ENCODE measurements at regions not wholly inside any gene's neighbourhood (a gene's known extent, or its start where the extent isn't known, plus 50 kb on each side); places are given as distances from the start of the nearest gene placed in this dataset.

GRCh38 chr2:204329532-204329931 lies 215.7 kb upstream of the PARD3B start:
- H3K36me3 ChIP-seq (ENCODE audit: insufficient read depth, low read length): no peaks in the 10 kb centered on the region
- no peak overlapping the region for H2AFZ ChIP-seq (ENCODE audit: low read length)
- no peaks in the 10 kb centered on the region for H3K9me2 ChIP-seq (replicated peaks; ENCODE audit: low read depth, low read length)
- no peak overlapping the region for H3K9ac ChIP-seq (ENCODE audit: low read depth, low read length, poor library complexity, severe bottlenecking)
- no peak overlapping the region for H3K4me2 ChIP-seq (ENCODE audit: low read depth, low read length, poor library complexity, severe bottlenecking)
- H3K9me3 ChIP-seq (ENCODE audit: insufficient read depth, low read depth, low read length): no peaks in the 10 kb centered on the region
- no peaks in the 10 kb centered on the region for H3F3A ChIP-seq (ENCODE audit: low read depth)
- TF ChIP-seq CTCF (conservative IDR thresholded peaks at IDR 0.05; ENCODE audit: low read length): no peak
- H3K27me3 ChIP-seq (ENCODE audit: insufficient read depth, low read length, poor library complexity, severe bottlenecking): no peaks in the 10 kb centered on the region
- H3K4me1 ChIP-seq (ENCODE audit: insufficient read depth, low read length, poor library complexity, severe bottlenecking): no peaks in the 10 kb centered on the region
- no peaks in the 10 kb centered on the region for H3K79me2 ChIP-seq (ENCODE audit: insufficient read depth, low read length)
- no peaks in the 10 kb centered on the region for H4K20me1 ChIP-seq (ENCODE audit: insufficient read depth, low read length, poor library complexity, severe bottlenecking)
- H3K4me3 ChIP-seq (ENCODE audit: low read length, poor library complexity, severe bottlenecking): no peak overlapping the region

GRCh38 chr2:204331180-204331579 lies 214.1 kb upstream of the PARD3B start:
- H2AFZ ChIP-seq (ENCODE audit: low read length): no peak overlapping the region
- H4K20me1 ChIP-seq (ENCODE audit: insufficient read depth, low read length, poor library complexity, severe bottlenecking): no peaks in the 10 kb centered on the region
- TF ChIP-seq EZH2phosphoT487 (IDR thresholded peaks at IDR 0.05; ENCODE audit: borderline replicate concordance) (no peak), CTCF (conservative IDR thresholded peaks at IDR 0.05; ENCODE audit: low read length) (no peak)
- no peaks in the 10 kb centered on the region for H3K9me2 ChIP-seq (replicated peaks; ENCODE audit: low read depth, low read length)
- H3K9ac ChIP-seq (ENCODE audit: low read depth, low read length, poor library complexity, severe bottlenecking): no peak overlapping the region
- H3K9me3 ChIP-seq (ENCODE audit: insufficient read depth, low read depth, low read length): no peaks in the 10 kb centered on the region
- no peaks in the 10 kb centered on the region for H3K27me3 ChIP-seq (ENCODE audit: insufficient read depth, low read length, poor library complexity, severe bottlenecking)
- no peaks in the 10 kb centered on the region for H3K36me3 ChIP-seq (ENCODE audit: insufficient read depth, low read length)
- no peaks in the 10 kb centered on the region for H3K4me1 ChIP-seq (ENCODE audit: insufficient read depth, low read length, poor library complexity, severe bottlenecking)
- H3F3A ChIP-seq (ENCODE audit: low read depth): no peaks in the 10 kb centered on the region
- H3K79me2 ChIP-seq (ENCODE audit: insufficient read depth, low read length): no peaks in the 10 kb centered on the region
- H3K4me3 ChIP-seq (ENCODE audit: low read length, poor library complexity, severe bottlenecking): no peak overlapping the region
- H3K4me2 ChIP-seq (ENCODE audit: low read depth, low read length, poor library complexity, severe bottlenecking): no peak overlapping the region

GRCh38 chr2:204331988-204332387 lies 213.3 kb upstream of the PARD3B start:
- Histone ChIP-seq H3K9ac (ENCODE audit: low read depth, low read length, poor library complexity, severe bottlenecking) (no peak overlapping the region), H3K4me2 (ENCODE audit: low read depth, low read length, poor library complexity, severe bottlenecking) (no peak overlapping the region), H3K4me1 (ENCODE audit: insufficient read depth, low read length, poor library complexity, severe bottlenecking) (no peaks in the 10 kb centered on the region), H3K4me3 (ENCODE audit: low read length, poor library complexity, severe bottlenecking) (no peak overlapping the region), H3F3A (ENCODE audit: low read depth) (no peaks in the 10 kb centered on the region), H3K9me3 (ENCODE audit: insufficient read depth, low read depth, low read length) (no peaks in the 10 kb centered on the region), H3K36me3 (ENCODE audit: insufficient read depth, low read length) (no peaks in the 10 kb centered on the region), H3K9me2 (replicated peaks; ENCODE audit: low read depth, low read length) (no peaks in the 10 kb centered on the region), H3K27me3 (ENCODE audit: insufficient read depth, low read length, poor library complexity, severe bottlenecking) (no peaks in the 10 kb centered on the region), H3K79me2 (ENCODE audit: insufficient read depth, low read length) (no peaks in the 10 kb centered on the region), H4K20me1 (ENCODE audit: insufficient read depth, low read length, poor library complexity, severe bottlenecking) (no peaks in the 10 kb centered on the region), H2AFZ (ENCODE audit: low read length) (no peak overlapping the region)
- TF ChIP-seq EZH2phosphoT487 (IDR thresholded peaks at IDR 0.05; ENCODE audit: borderline replicate concordance) (no peak), CTCF (conservative IDR thresholded peaks at IDR 0.05; ENCODE audit: low read length) (no peak)
